K562 (cell line): ENCODE measurements at regions not wholly inside any gene's neighbourhood (a gene's known extent, or its start where the extent isn't known, plus 50 kb on each side); places are given as distances from the start of the nearest gene placed in this dataset.

ENCODE experiments used
- CCNT2 ChIP-seq: IDR thresholded peaks from 2 replicates; pipeline ENCODE4 v1.6.1; 2011; ENCODE audit warnings: borderline replicate concordance, low read depth, mild to moderate bottlenecking, moderate library complexity, mixed read lengths, low read length; ENCODE audit not compliant: insufficient read length; ENCODE audit errors: extremely low read depth
- CHD2 ChIP-seq: IDR thresholded peaks from 2 replicates; pipeline ENCODE4 v1.6.1; 2011; ENCODE audit warnings: low read depth, low read length
- CREBBP ChIP-seq: IDR thresholded peaks from one replicate; pipeline ENCODE4 v1.6.1; 2012; ENCODE audit warnings: low read depth, mild to moderate bottlenecking, control low read depth, inconsistent platforms, low read length
- DDX20 ChIP-seq: fragments of 450-650 bp; IDR thresholded peaks from 2 replicates; pipeline ENCODE4 v1.6.1; 2016; ENCODE audit warnings: missing genetic modification characterization, low read depth, mild to moderate bottlenecking, missing compliant biosample characterization, moderate library complexity
- IRF9 ChIP-seq: fragments of 450-650 bp; IDR thresholded peaks from 2 replicates; pipeline ENCODE4 v1.6.1; 2016; ENCODE audit warnings: missing biosample characterization, missing genetic modification characterization
- MAFF ChIP-seq: IDR thresholded peaks from 2 replicates; pipeline ENCODE4 v1.6.1; 2012; ENCODE audit warnings: low read length, improper control_type of control experiment
- MEF2D ChIP-seq: conservative IDR thresholded peaks from 2 replicates; pipeline ENCODE4 v1.6.1; 2016; ENCODE audit warnings: low read depth, missing genetic modification characterization, missing compliant biosample characterization
- NFE2 ChIP-seq: IDR thresholded peaks from 2 replicates; pipeline ENCODE4 v1.6.1; 2014; ENCODE audit warnings: antibody characterized with exemption, low read depth
- PBX2 ChIP-seq, 2 experiments: IDR thresholded peaks in 1 of 2; conservative IDR thresholded peaks in 1 of 2; 2 replicates each; pipeline ENCODE4 v1.6.1; 2016; ENCODE audit warnings: low read depth in 2 of 2, mild to moderate bottlenecking in 1 of 2, missing compliant biosample characterization in 1 of 2, missing genetic modification characterization in 1 of 2, moderate library complexity in 1 of 2
- RFX5 ChIP-seq: IDR thresholded peaks from 2 replicates; pipeline ENCODE4 v1.6.1; 2011; ENCODE audit warnings: low read depth, mild to moderate bottlenecking, improper control_type of control experiment, low read length
- SMARCE1 ChIP-seq: fragments of 450-650 bp; IDR thresholded peaks from 2 replicates; pipeline ENCODE4 v1.7.1; 2016; ENCODE audit warnings: mild to moderate bottlenecking
- SRSF7 ChIP-seq: fragments of 200-400 bp; formaldehyde crosslinking; optimal IDR thresholded peaks from 2 replicates; pipeline ENCODE3; 2017; ENCODE audit warnings: mild to moderate bottlenecking, low read depth, low read length
- TOE1 ChIP-seq, 2 experiments: fragments of 450-650 bp in 1 of 2; sonication (generic) in 1 of 2; formaldehyde crosslinking in 1 of 2; IDR thresholded peaks; 2 replicates each; pipeline versions ENCODE4 v1.7.1 to v1.8.0; 2016 to 2022; ENCODE audit warnings: borderline replicate concordance in 2 of 2, mild to moderate bottlenecking in 2 of 2, antibody characterized with exemption in 1 of 2, inconsistent platforms in 1 of 2, low read depth in 1 of 2, missing genetic modification reagents in 1 of 2, moderate library complexity in 1 of 2
- TSC22D4 ChIP-seq: fragments of 450-650 bp; IDR thresholded peaks from 2 replicates; pipeline ENCODE4 v1.6.1; 2016; ENCODE audit warnings: missing genetic modification characterization, missing biosample characterization, control low read depth

- TF ChIP-seq TOE1 (IDR thresholded peaks at IDR 0.05; ENCODE audit: borderline replicate concordance) (no peak), TOE1 (CRISPR knock-in tag; IDR thresholded peaks at IDR 0.05; ENCODE audit: borderline replicate concordance, low read depth) (no peak), IRF9 (no peak), RFX5 (no peak), SMARCE1 (no peak), CREBBP (no peak), MAFF (peak; percentile 41; the same call in 1 of the 2 replicates), DDX20 (no peak), CCNT2 (no peak), TSC22D4 (tag) (no peak), PBX2 (CRISPR knock-in tag; IDR thresholded peaks at IDR 0.05; ENCODE audit: low read depth) (no peak), PBX2 (tag; conservative IDR thresholded peaks at IDR 0.05; ENCODE audit: low read depth) (no peak), MEF2D (tag) (no peak), CHD2 (no peak), NFE2 (peak; percentile 84), SRSF7 (no peak)
- TF ChIP-seq, all 486 proteins: peak for 11
These were observed 87.3 kb upstream of the CCNG1 start (continued) for GRCh38 chr5:163350083-163350482.
